B cell (primary cell): ENCODE measurements at regions not wholly inside any gene's neighbourhood (a gene's known extent, or its start where the extent isn't known, plus 50 kb on each side); places are given as distances from the start of the nearest gene placed in this dataset.

Experiments used
- EZH2 ChIP-seq: IDR thresholded peaks from 2 replicates; pipeline ENCODE4 v1.6.1; 2012; ENCODE audit warnings: borderline replicate concordance, low read depth, mild to moderate bottlenecking, moderate library complexity, low read length; ENCODE audit not compliant: insufficient read depth, poor library complexity, severe bottlenecking
- TF ChIP-seq, protein P1 (sequence below): fragments of 200-600 bp; IDR thresholded peaks from one replicate; pipeline ENCODE4 v1.8.0; 2022; ENCODE audit warnings: antibody characterized with exemption, mild to moderate bottlenecking

DNA sequence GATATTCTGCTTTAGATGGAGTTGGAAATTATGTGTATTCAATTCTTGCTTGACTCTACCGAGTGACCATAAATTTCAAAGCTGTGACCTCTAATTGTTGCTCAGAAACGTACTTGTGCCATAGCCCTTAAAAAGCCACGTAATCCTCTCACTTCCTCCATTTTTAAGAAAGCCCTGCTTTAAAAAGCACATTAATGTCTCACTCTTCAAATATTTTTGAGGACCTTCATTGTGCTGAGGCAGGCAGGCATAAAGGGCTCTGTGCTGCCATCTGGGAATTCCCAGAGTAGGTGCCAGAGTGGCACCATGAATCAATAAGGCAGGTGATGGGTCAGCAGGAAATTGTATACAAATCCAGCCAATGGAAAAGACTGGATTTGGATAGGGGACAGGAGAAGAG lies 97.7 kb upstream of the FAM204A start:
- TF ChIP-seq EZH2: no peak
- TF ChIP-seq, protein P1, sequence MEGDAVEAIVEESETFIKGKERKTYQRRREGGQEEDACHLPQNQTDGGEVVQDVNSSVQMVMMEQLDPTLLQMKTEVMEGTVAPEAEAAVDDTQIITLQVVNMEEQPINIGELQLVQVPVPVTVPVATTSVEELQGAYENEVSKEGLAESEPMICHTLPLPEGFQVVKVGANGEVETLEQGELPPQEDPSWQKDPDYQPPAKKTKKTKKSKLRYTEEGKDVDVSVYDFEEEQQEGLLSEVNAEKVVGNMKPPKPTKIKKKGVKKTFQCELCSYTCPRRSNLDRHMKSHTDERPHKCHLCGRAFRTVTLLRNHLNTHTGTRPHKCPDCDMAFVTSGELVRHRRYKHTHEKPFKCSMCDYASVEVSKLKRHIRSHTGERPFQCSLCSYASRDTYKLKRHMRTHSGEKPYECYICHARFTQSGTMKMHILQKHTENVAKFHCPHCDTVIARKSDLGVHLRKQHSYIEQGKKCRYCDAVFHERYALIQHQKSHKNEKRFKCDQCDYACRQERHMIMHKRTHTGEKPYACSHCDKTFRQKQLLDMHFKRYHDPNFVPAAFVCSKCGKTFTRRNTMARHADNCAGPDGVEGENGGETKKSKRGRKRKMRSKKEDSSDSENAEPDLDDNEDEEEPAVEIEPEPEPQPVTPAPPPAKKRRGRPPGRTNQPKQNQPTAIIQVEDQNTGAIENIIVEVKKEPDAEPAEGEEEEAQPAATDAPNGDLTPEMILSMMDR: no peak
